Gastroesophageal sphincter (tissue), 4 donors: ENCODE measurements at regions not wholly inside any gene's neighbourhood (a gene's known extent, or its start where the extent isn't known, plus 50 kb on each side); places are given as distances from the start of the nearest gene placed in this dataset.

Experiments used
- ATAC-seq: fragments of 150-250 bp; one replicate; pipeline ENCODE4 v1.9.1; 2016; ENCODE audit warnings: mild to moderate bottlenecking, moderate library complexity
- H3K27ac ChIP-seq, 4 donors: fragments of 200-600 bp; sonication (generic) in 3 of 4; 1 replicate in 3 of 4; 2 replicates in 1 of 4; pipeline ENCODE4 v1.5.1; 2016 to 2019
- H3K27me3 ChIP-seq: fragments of 200-600 bp; sonication (generic); one replicate; pipeline ENCODE4 v1.5.1; 2019
- H3K36me3 ChIP-seq, 2 donors: fragments of 200-600 bp; sonication (generic); one replicate each; pipeline ENCODE4 v1.5.1; 2019; ENCODE audit warnings: control low read depth in 1 of 2
- H3K4me1 ChIP-seq, 3 donors: fragments of 200-600 bp; sonication (generic); 1 replicate in 2 of 3; 2 replicates in 1 of 3; pipeline ENCODE4 v1.5.1; 2016 to 2019; ENCODE audit warnings: control low read depth in 2 of 3
- H3K4me3 ChIP-seq, 2 donors: fragments of 200-600 bp; sonication (generic); one replicate each; pipeline ENCODE4 v1.5.1; 2019; ENCODE audit warnings: mild to moderate bottlenecking in 1 of 2, moderate library complexity in 1 of 2
- H3K9me3 ChIP-seq, 3 donors: fragments of 200-600 bp; sonication (generic); one replicate each; pipeline ENCODE4 v1.5.1; 2017 to 2019; ENCODE audit warnings: control low read depth in 2 of 3
- EP300 ChIP-seq: sonication (generic); formaldehyde crosslinking; IDR thresholded peaks from one replicate; pipeline ENCODE4 v1.6.1; 2017; ENCODE audit warnings: antibody characterized with exemption, mild to moderate bottlenecking
- POLR2A ChIP-seq, 2 donors: fragments of 450-650 bp; IDR thresholded peaks; one replicate each; pipeline ENCODE4 v1.6.1; 2017; ENCODE audit warnings: antibody characterized with exemption in 2 of 2, mild to moderate bottlenecking in 2 of 2, moderate library complexity in 1 of 2
- POLR2AphosphoS5 ChIP-seq: sonication (generic); formaldehyde crosslinking; IDR thresholded peaks from one replicate; pipeline ENCODE4 v1.6.1; 2017; ENCODE audit warnings: antibody characterized with exemption
- WGBS, 2 donors: methylation state at CpG; one replicate each; pipeline ENCODE4 v1.1.5; 2018; ENCODE audit warnings: low coverage in 1 of 2; 5-methylcytosine and 5-hydroxymethylcytosine counted together
- TF ChIP-seq, protein P1 (sequence below), 4 experiments: fragments of 200-600 bp in 2 of 4; fragments of 450-650 bp in 2 of 4; sonication (generic) in 1 of 4; IDR thresholded peaks; one replicate each; pipeline ENCODE4 v1.5.1; 2017 to 2019; ENCODE audit warnings: antibody characterized with exemption in 4 of 4, mild to moderate bottlenecking in 2 of 4, moderate library complexity in 2 of 4

DNA sequence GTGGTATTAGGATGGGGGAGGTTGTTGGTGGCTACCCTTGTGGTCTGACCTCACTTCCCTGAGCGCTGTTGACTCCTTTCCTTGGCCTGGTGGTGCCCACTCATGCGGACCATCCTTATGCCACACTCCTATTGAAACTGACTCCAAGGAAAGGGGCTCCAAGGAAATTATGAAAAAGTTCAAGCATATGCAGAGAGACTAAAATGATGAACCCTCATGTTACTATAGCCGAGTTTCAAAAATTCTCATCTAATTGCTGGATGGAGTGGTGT lies 75.0 kb upstream of the CALM2 start:
- Histone ChIP-seq H3K4me1 (peaks cover 0 to 10% (median 0%) of the 10 kb centered on the region in 3 donors), H3K27me3 (no peaks in the 10 kb centered on the region), H3K9me3 (no peaks in the 10 kb centered on the region), H3K36me3 (no peaks in the 10 kb centered on the region), H3K27ac (no peak overlapping the region), H3K4me3 (no peak overlapping the region)
- WGBS, 2 donors = 97% methylated on average over 3 of the region's 3 CpGs; no CpG with 5 or more reads in 1 of the 2 donors
- no peak for ATAC-seq
- TF ChIP-seq POLR2AphosphoS5 = no peak
- no peak for TF ChIP-seq EP300
- no peak for TF ChIP-seq POLR2A (IDR thresholded peaks at IDR 0.05)
- TF ChIP-seq, protein P1, sequence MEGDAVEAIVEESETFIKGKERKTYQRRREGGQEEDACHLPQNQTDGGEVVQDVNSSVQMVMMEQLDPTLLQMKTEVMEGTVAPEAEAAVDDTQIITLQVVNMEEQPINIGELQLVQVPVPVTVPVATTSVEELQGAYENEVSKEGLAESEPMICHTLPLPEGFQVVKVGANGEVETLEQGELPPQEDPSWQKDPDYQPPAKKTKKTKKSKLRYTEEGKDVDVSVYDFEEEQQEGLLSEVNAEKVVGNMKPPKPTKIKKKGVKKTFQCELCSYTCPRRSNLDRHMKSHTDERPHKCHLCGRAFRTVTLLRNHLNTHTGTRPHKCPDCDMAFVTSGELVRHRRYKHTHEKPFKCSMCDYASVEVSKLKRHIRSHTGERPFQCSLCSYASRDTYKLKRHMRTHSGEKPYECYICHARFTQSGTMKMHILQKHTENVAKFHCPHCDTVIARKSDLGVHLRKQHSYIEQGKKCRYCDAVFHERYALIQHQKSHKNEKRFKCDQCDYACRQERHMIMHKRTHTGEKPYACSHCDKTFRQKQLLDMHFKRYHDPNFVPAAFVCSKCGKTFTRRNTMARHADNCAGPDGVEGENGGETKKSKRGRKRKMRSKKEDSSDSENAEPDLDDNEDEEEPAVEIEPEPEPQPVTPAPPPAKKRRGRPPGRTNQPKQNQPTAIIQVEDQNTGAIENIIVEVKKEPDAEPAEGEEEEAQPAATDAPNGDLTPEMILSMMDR (IDR thresholded peaks at IDR 0.05) = no peak

DNA sequence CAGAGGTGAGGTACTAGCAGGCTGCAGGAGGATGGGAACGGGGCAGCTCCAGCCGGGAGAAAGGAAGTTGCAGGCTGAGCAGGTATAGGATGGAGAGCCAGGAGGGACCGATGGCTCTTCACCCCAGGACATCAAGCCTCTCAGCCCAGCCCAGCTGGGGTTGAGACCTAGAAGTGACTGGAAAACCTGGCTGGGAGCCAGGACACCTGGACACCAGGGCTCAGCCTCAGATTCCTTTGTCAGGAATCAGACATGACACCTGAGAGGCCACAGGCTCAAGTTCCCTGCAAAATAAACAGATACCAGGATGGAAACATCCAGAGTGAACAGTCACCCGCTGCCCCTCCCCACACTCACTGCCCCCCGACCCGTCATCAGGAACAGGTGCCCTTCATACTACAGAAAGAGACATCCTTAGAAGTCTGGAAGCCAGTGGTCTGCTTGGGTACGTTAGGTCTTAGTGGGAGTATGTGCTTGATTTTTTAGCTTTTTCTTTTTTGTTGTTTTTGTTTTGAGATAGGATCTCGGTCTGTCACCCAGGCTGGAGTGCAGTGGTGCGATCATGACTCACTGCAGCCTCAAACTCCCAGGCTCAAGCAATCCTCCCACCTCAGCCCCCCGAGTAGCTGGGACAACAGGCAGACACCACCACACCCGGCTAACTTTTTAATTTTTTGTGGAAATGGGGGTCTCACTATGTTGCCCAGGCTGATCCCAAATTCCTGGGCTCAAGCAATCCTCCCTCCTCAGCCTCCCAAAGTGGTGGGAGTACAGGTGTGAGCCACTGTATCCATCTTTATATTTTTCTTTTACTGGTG lies 74.5 kb upstream of the CALM2 start:
- WGBS, 2 donors = 81 to 82% methylated on average over 8 to 9 of the region's 11 CpGs
- H3K27me3 ChIP-seq = no peaks in the 10 kb centered on the region
- no peak overlapping the region for H3K27ac ChIP-seq
- H3K36me3 ChIP-seq = no peaks in the 10 kb centered on the region
- no peak for TF ChIP-seq POLR2AphosphoS5
- TF ChIP-seq EP300 = no peak
- TF ChIP-seq, protein P1 (IDR thresholded peaks at IDR 0.05) = no peak
- no peak for TF ChIP-seq POLR2A (IDR thresholded peaks at IDR 0.05)
- no peaks in the 10 kb centered on the region for H3K9me3 ChIP-seq
- H3K4me3 ChIP-seq = no peak overlapping the region
- no peak for ATAC-seq
- peaks cover 0 to 10% (median 0%) of the 10 kb centered on the region in 3 donors for H3K4me1 ChIP-seq

DNA sequence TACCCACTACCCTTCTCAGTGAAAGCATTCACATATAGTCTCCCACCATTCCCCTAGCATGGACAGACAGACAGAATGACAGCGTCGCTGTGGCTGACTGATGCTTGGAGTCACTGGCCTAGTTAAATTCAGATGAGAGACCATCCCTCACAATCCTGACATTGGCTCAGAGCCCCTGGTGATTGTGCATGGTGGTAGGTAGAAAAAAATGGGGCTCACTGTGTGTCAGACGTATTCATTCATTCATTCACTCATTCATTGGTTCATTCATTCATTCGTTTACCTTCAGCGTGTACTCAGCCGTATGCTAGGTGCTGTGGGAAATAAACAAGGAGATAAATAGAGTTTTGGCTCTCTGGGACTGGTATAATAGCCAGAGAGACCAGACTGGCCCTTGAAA lies 73.6 kb upstream of the CALM2 start:
- Histone ChIP-seq H3K4me3 (no peak overlapping the region), H3K4me1 (peaks cover 0 to 10% (median 0%) of the 10 kb centered on the region in 3 donors), H3K27me3 (no peaks in the 10 kb centered on the region), H3K9me3 (no peaks in the 10 kb centered on the region), H3K27ac (no peak overlapping the region), H3K36me3 (no peaks in the 10 kb centered on the region)
- no peak for TF ChIP-seq EP300
- TF ChIP-seq POLR2AphosphoS5 = no peak
- TF ChIP-seq, protein P1 (IDR thresholded peaks at IDR 0.05) = no peak
- TF ChIP-seq POLR2A (IDR thresholded peaks at IDR 0.05) = no peak
- WGBS, 2 donors = 88 to 93% methylated on average over 3 to 6 of the region's 6 CpGs
- ATAC-seq = no peak

DNA sequence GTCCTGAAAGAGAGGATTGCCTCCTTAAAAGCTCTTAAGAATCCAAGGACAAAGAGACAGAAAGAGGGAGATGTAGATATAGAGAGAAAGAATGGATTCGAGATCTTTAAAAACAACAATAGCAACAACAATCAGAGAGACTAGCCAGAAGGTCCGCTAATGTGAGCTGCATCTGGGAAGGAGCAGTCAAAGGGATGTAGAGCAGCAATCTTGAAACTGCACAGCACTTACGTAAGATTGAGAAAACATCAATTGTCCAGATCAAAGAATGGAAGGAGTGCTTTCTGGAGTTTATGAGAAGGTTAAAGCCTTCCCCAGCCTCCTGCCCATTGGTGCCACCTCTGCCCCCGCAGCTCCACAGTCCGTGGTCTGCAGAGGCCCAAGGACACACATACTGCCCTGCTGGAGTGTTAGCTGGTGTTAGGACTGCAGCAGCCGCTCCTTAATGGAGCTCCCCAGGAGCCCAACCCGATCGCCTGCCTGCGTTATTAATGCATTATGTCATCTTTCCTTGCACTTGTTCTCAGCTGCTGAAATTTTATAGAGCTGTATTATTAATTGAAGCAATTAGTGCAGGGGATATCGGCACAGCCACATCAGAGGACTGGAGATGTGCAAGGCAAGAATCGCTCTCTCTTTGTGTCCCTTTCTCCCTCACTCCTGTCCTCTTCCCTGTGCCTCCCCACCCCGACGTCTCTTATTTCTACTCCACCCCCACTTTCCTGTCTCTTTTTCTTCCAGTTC lies 73.0 kb upstream of the CALM2 start:
- TF ChIP-seq EP300 (no peak), POLR2A (IDR thresholded peaks at IDR 0.05) (no peak), POLR2AphosphoS5 (no peak)
- TF ChIP-seq, protein P1 (IDR thresholded peaks at IDR 0.05) = no peak
- no peaks in the 10 kb centered on the region for H3K36me3 ChIP-seq
- H3K9me3 ChIP-seq = no peaks in the 10 kb centered on the region
- H3K27ac ChIP-seq = no peak overlapping the region
- peaks cover 0 to 10% (median 0%) of the 10 kb centered on the region in 3 donors for H3K4me1 ChIP-seq
- H3K4me3 ChIP-seq = no peak overlapping the region
- no peaks in the 10 kb centered on the region for H3K27me3 ChIP-seq
- WGBS, 2 donors = 44 to 48% methylated on average over 7 to 9 of the region's 13 CpGs
- ATAC-seq = no peak
